ENCODE measurements at regions not wholly inside any gene's neighbourhood (a gene's known extent, or its start where the extent isn't known, plus 50 kb on each side); places are given as distances from the start of the nearest gene placed in this dataset.

DNA sequence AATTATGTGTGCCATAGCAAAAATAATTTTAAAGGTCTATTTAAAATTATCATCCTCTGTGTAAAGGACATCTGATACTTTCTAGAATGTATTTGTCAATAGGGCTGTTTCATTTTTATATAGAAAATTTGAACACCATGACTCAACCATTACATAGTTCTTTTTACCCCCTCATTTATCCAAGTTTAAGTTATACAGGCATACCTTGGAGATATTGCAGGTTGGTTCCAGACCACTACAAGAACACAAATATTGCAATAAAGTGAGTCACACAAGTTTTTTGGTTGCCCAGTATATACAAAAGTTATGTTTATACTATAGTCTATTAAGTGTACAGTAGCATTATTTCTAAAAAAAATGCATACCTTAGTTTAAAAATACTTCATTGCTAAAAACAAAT lies 130.4 kb downstream of the MSL3 start:
- TF ChIP-seq, protein P1, sequence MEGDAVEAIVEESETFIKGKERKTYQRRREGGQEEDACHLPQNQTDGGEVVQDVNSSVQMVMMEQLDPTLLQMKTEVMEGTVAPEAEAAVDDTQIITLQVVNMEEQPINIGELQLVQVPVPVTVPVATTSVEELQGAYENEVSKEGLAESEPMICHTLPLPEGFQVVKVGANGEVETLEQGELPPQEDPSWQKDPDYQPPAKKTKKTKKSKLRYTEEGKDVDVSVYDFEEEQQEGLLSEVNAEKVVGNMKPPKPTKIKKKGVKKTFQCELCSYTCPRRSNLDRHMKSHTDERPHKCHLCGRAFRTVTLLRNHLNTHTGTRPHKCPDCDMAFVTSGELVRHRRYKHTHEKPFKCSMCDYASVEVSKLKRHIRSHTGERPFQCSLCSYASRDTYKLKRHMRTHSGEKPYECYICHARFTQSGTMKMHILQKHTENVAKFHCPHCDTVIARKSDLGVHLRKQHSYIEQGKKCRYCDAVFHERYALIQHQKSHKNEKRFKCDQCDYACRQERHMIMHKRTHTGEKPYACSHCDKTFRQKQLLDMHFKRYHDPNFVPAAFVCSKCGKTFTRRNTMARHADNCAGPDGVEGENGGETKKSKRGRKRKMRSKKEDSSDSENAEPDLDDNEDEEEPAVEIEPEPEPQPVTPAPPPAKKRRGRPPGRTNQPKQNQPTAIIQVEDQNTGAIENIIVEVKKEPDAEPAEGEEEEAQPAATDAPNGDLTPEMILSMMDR (IDR thresholded peaks at IDR 0.05) = no peak
- no peak for TF ChIP-seq EZH2 (IDR thresholded peaks at IDR 0.05; ENCODE audit: borderline replicate concordance, insufficient read depth, low read depth, low read length, poor library complexity, severe bottlenecking)
